ENCODE measurements at regions not wholly inside any gene's neighbourhood (a gene's known extent, or its start where the extent isn't known, plus 50 kb on each side); places are given as distances from the start of the nearest gene placed in this dataset.
A peak's percentile ranks its signal among the peaks of the same experiment; 100 is the strongest.

- Mint-ChIP-seq H3K27me3 (ENCODE audit: insufficient read depth, low read depth) (peaks cover 3% of the 10 kb centered on the region), H3K4me3 (peak overlapping the region; percentile 73), H3K27ac (peak overlapping the region; percentile 97), H3K4me1 (peaks cover 74% of the 10 kb centered on the region), H3K9me3 (peaks cover 7% of the 10 kb centered on the region), H3K36me3 (peaks cover 4% of the 10 kb centered on the region)
- Histone ChIP-seq H3K79me2 (ENCODE audit: low read depth) (no peaks in the 10 kb centered on the region), H3K27ac (peak overlapping the region; percentile 42), H3K27me3 (no peaks in the 10 kb centered on the region), H3K4me2 (peak overlapping the region; percentile 56), H3F3A (ENCODE audit: low read depth) (peaks cover 29% of the 10 kb centered on the region), H2AFZ (replicated peaks) (peak overlapping the region; percentile 55), H3K4me3 (peak overlapping the region; percentile 1), H3K4me1 (peaks cover 46% of the 10 kb centered on the region), H4K20me1 (ENCODE audit: low read depth) (no peaks in the 10 kb centered on the region), H3K9ac (no peak overlapping the region), H3K9me3 (ENCODE audit: low read depth) (no peaks in the 10 kb centered on the region), H3K36me3 (no peaks in the 10 kb centered on the region)
- DNase-seq (ENCODE audit: low spot score) = peak; percentile 64
- TF ChIP-seq EZH2 (IDR thresholded peaks at IDR 0.05) = no peak
- no peak for TF ChIP-seq EZH2phosphoT487 (IDR thresholded peaks at IDR 0.05)
- TF ChIP-seq CTCF (IDR thresholded peaks at IDR 0.05) = no peak
Measured at GRCh38 chr7:26441002-26441521, 149.4 kb downstream of the SNX10 start.

GRCh38 chr7:26441611-26442277 is 150.1 kb downstream of the SNX10 start:
- peaks cover 29% of the 10 kb centered on the region for H3F3A ChIP-seq (ENCODE audit: low read depth)
- H3K9me3 ChIP-seq (ENCODE audit: low read depth) = no peaks in the 10 kb centered on the region
- Mint-ChIP-seq H3K9me3 (peaks cover 6% of the 10 kb centered on the region), H3K4me1 (peaks cover 70% of the 10 kb centered on the region), H3K36me3 (peaks cover 5% of the 10 kb centered on the region), H3K27me3 (ENCODE audit: insufficient read depth, low read depth) (peaks cover 3% of the 10 kb centered on the region), H3K27ac (peak overlapping the region; percentile 97), H3K4me3 (peak overlapping the region; percentile 73)
- peak overlapping the region; percentile 42 for H3K27ac ChIP-seq
- peak overlapping the region; percentile 55 for H2AFZ ChIP-seq (replicated peaks)
- H3K27me3 ChIP-seq = no peaks in the 10 kb centered on the region
- no peaks in the 10 kb centered on the region for H4K20me1 ChIP-seq (ENCODE audit: low read depth)
- H3K9ac ChIP-seq = no peak overlapping the region
- H3K79me2 ChIP-seq (ENCODE audit: low read depth) = no peaks in the 10 kb centered on the region
- no peak for TF ChIP-seq EZH2 (IDR thresholded peaks at IDR 0.05)
- TF ChIP-seq EZH2phosphoT487 (IDR thresholded peaks at IDR 0.05) = no peak
- no peak for TF ChIP-seq CTCF (IDR thresholded peaks at IDR 0.05)
- H3K4me2 ChIP-seq = peak overlapping the region; percentile 56
- H3K36me3 ChIP-seq = no peaks in the 10 kb centered on the region
- H3K4me1 ChIP-seq = peaks cover 46% of the 10 kb centered on the region
- peak; percentile 31 for DNase-seq (ENCODE audit: low spot score)
- peak overlapping the region; percentile 1 for H3K4me3 ChIP-seq

- no peak overlapping the region for H3K4me2 ChIP-seq
- no peak overlapping the region for H3K4me3 ChIP-seq
- H3K27ac ChIP-seq = no peak overlapping the region
- no peaks in the 10 kb centered on the region for H3K27me3 ChIP-seq
- no peaks in the 10 kb centered on the region for H3K79me2 ChIP-seq (ENCODE audit: low read depth)
- H3K9ac ChIP-seq = no peak overlapping the region
- Mint-ChIP-seq H3K27ac (peak overlapping the region; percentile 66), H3K4me1 (peaks cover 65% of the 10 kb centered on the region), H3K27me3 (ENCODE audit: insufficient read depth, low read depth) (peaks cover 3% of the 10 kb centered on the region), H3K36me3 (peaks cover 7% of the 10 kb centered on the region), H3K4me3 (no peak overlapping the region), H3K9me3 (no peaks in the 10 kb centered on the region)
- no peak for DNase-seq (ENCODE audit: low spot score)
- no peak for TF ChIP-seq CTCF (IDR thresholded peaks at IDR 0.05)
- no peak for TF ChIP-seq EZH2phosphoT487 (IDR thresholded peaks at IDR 0.05)
- no peak for TF ChIP-seq EZH2 (IDR thresholded peaks at IDR 0.05)
- no peaks in the 10 kb centered on the region for H4K20me1 ChIP-seq (ENCODE audit: low read depth)
- H3F3A ChIP-seq (ENCODE audit: low read depth) = peaks cover 29% of the 10 kb centered on the region
- no peaks in the 10 kb centered on the region for H3K9me3 ChIP-seq (ENCODE audit: low read depth)
- no peaks in the 10 kb centered on the region for H3K36me3 ChIP-seq
- no peak overlapping the region for H2AFZ ChIP-seq (replicated peaks)
- peaks cover 34% of the 10 kb centered on the region for H3K4me1 ChIP-seq
Measured at GRCh38 chr7:26443006-26443405, 151.3 kb downstream of the SNX10 start.

All from neural progenitor cell (in vitro differentiated cells).